DOHH2 (cell line): ENCODE measurements at regions not wholly inside any gene's neighbourhood (a gene's known extent, or its start where the extent isn't known, plus 50 kb on each side); places are given as distances from the start of the nearest gene placed in this dataset.

Experiments used
- H3F3A ChIP-seq: fragments of 200-600 bp; sonication (generic), shearing (Covaris generic); 2 replicates; pipeline ENCODE4 v1.6.0; 2016; ENCODE audit warnings: antibody characterized with exemption, mild to moderate bottlenecking; ENCODE audit not compliant: control insufficient read depth, insufficient read depth
- H3K27ac ChIP-seq: fragments of 200-600 bp; sonication (generic); 2 replicates; pipeline ENCODE4 v1.5.1; 2014; ENCODE audit warnings: low read depth, mild to moderate bottlenecking, low read length, moderate library complexity
- H3K27me3 ChIP-seq: fragments of 200-600 bp; sonication (generic); 2 replicates; pipeline ENCODE4 v1.6.1; 2014; ENCODE audit warnings: mild to moderate bottlenecking, low read length, mixed read lengths; ENCODE audit not compliant: control insufficient read depth
- H3K36me3 ChIP-seq: fragments of 200-600 bp; sonication (generic); 2 replicates; pipeline ENCODE4 v1.6.1; 2014; ENCODE audit warnings: mild to moderate bottlenecking, low read length, moderate library complexity, mixed read lengths; ENCODE audit not compliant: control insufficient read depth
- H3K4me1 ChIP-seq: fragments of 200-600 bp; sonication (generic); 2 replicates; pipeline ENCODE4 v1.6.1; 2014; ENCODE audit warnings: mild to moderate bottlenecking, low read length, mixed read lengths; ENCODE audit not compliant: control insufficient read depth
- H3K4me2 ChIP-seq: fragments of 200-600 bp; sonication (generic); 2 replicates; pipeline ENCODE4 v1.6.0; 2014; ENCODE audit warnings: mild to moderate bottlenecking, low read length, moderate library complexity
- H3K4me3 ChIP-seq: fragments of 200-600 bp; sonication (generic); 2 replicates; pipeline ENCODE4 v1.5.1; 2014; ENCODE audit warnings: mild to moderate bottlenecking, low read length, mixed read lengths
- H3K79me2 ChIP-seq: fragments of 200-600 bp; sonication (generic); 2 replicates; pipeline ENCODE4 v1.6.1; 2014; ENCODE audit warnings: mild to moderate bottlenecking, low read length, mixed read lengths; ENCODE audit not compliant: control insufficient read depth
- H3K9me2 ChIP-seq: fragments of 200-600 bp; sonication (generic); replicated peaks from 2 replicates; pipeline ENCODE4 v1.6.1; 2014; ENCODE audit warnings: mild to moderate bottlenecking, low read length, mixed read lengths; ENCODE audit not compliant: control insufficient read depth
- H3K9me3 ChIP-seq: fragments of 200-600 bp; sonication (generic); 2 replicates; pipeline ENCODE4 v1.6.1; 2014; ENCODE audit warnings: antibody characterized with exemption, low read length, mixed read lengths; ENCODE audit not compliant: control insufficient read depth, insufficient read depth
- H4K20me1 ChIP-seq: fragments of 200-600 bp; sonication (generic); 2 replicates; pipeline ENCODE4 v1.6.0; 2014; ENCODE audit warnings: low read depth, mild to moderate bottlenecking, antibody characterized with exemption, low read length, moderate library complexity; ENCODE audit not compliant: control insufficient read depth, insufficient read depth
- CTCF ChIP-seq: fragments of 200-600 bp; sonication (generic); IDR thresholded peaks from one replicate; pipeline ENCODE4 v1.5.1; 2014; ENCODE audit warnings: antibody characterized with exemption, mild to moderate bottlenecking, low read depth, low read length; ENCODE audit not compliant: poor library complexity, severe bottlenecking
- EZH2phosphoT487 ChIP-seq: fragments of 200-600 bp; sonication (generic); IDR thresholded peaks from 2 replicates; pipeline ENCODE4 v1.6.1; 2017; ENCODE audit warnings: borderline replicate concordance, mild to moderate bottlenecking, antibody characterized with exemption, low read length, moderate library complexity, mixed read lengths

- Histone ChIP-seq H3K79me2 (no peaks in the 10 kb centered on the region), H3K9me3 (no peaks in the 10 kb centered on the region), H3K27ac (no peak overlapping the region), H3K27me3 (no peaks in the 10 kb centered on the region), H3K4me3 (no peak overlapping the region), H3K9me2 (no peaks in the 10 kb centered on the region), H3K36me3 (no peaks in the 10 kb centered on the region), H3K4me2 (no peak overlapping the region), H3K4me1 (no peaks in the 10 kb centered on the region), H3F3A (no peaks in the 10 kb centered on the region), H4K20me1 (no peaks in the 10 kb centered on the region)
- TF ChIP-seq EZH2phosphoT487 (no peak), CTCF (no peak)
Observed at GRCh38 chr3:103657756-103658155, 1222.9 kb downstream of the ZPLD1 start.

GRCh38 chr3:103660810-103661209 lies 1226.0 kb downstream of the ZPLD1 start:
- H3K36me3 ChIP-seq = no peaks in the 10 kb centered on the region
- no peak overlapping the region for H3K4me3 ChIP-seq
- no peak overlapping the region for H3K27ac ChIP-seq
- no peak overlapping the region for H3K4me2 ChIP-seq
- no peaks in the 10 kb centered on the region for H3K79me2 ChIP-seq
- H3K4me1 ChIP-seq = no peaks in the 10 kb centered on the region
- H3F3A ChIP-seq = no peaks in the 10 kb centered on the region
- TF ChIP-seq EZH2phosphoT487 (no peak), CTCF (no peak)
- no peaks in the 10 kb centered on the region for H4K20me1 ChIP-seq
- H3K27me3 ChIP-seq = no peaks in the 10 kb centered on the region
- no peaks in the 10 kb centered on the region for H3K9me3 ChIP-seq
- no peaks in the 10 kb centered on the region for H3K9me2 ChIP-seq

- H4K20me1 ChIP-seq = no peaks in the 10 kb centered on the region
- H3K36me3 ChIP-seq = no peaks in the 10 kb centered on the region
- H3K79me2 ChIP-seq = no peaks in the 10 kb centered on the region
- H3K9me2 ChIP-seq = no peaks in the 10 kb centered on the region
- no peak overlapping the region for H3K4me2 ChIP-seq
- H3F3A ChIP-seq = no peaks in the 10 kb centered on the region
- no peaks in the 10 kb centered on the region for H3K4me1 ChIP-seq
- H3K9me3 ChIP-seq = no peaks in the 10 kb centered on the region
- H3K27ac ChIP-seq = no peak overlapping the region
- H3K27me3 ChIP-seq = no peaks in the 10 kb centered on the region
- H3K4me3 ChIP-seq = no peak overlapping the region
- TF ChIP-seq EZH2phosphoT487 = no peak
- TF ChIP-seq CTCF = no peak
Observed at GRCh38 chr3:103662591-103662990, 1227.8 kb downstream of the ZPLD1 start.

GRCh38 chr3:103672346-103672745 lies 1237.5 kb downstream of the ZPLD1 start:
- Histone ChIP-seq H3K4me3 (no peak overlapping the region), H3K27me3 (no peaks in the 10 kb centered on the region), H3F3A (no peaks in the 10 kb centered on the region), H3K36me3 (no peaks in the 10 kb centered on the region), H3K9me3 (no peaks in the 10 kb centered on the region), H3K4me1 (no peaks in the 10 kb centered on the region), H4K20me1 (no peaks in the 10 kb centered on the region), H3K4me2 (no peak overlapping the region), H3K79me2 (no peaks in the 10 kb centered on the region), H3K27ac (no peak overlapping the region), H3K9me2 (no peaks in the 10 kb centered on the region)
- no peak for TF ChIP-seq CTCF
